Stimulated activated CD4-positive, alpha-beta T cell treated with anti-CD3 and anti-CD28 coated beads, Interleukin-12 subunit alpha, Interleukin-12 subunit beta, amount 100 ng/mL, for 4 hours (primary cell): ENCODE measurements at regions not wholly inside any gene's neighbourhood (a gene's known extent, or its start where the extent isn't known, plus 50 kb on each side); places are given as distances from the start of the nearest gene placed in this dataset.

Source experiments
- DNase-seq: peaks from one replicate; pipeline ENCODE4 v3.0.0-alpha.2; 2020

DNA sequence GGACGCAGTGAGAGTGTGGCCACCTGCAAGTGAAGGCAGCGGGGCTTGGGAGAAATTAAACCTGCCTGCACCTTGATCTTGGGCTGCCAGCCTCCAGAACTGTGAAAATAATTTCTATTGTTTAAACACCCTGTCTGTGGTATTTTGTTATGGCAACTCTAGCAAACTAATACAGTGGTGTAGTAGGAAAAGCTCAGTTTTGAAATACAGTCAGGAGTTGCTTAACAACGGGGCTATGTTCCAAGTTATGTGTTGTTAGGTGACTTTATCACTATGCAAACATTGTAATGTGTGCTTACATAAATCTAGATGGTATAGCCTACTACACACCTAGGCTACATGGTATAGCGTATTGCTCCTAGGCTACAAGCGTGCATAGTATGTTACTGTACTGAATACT, 93.4 kb upstream of the FN1 start:
- no peak for DNase-seq

DNA sequence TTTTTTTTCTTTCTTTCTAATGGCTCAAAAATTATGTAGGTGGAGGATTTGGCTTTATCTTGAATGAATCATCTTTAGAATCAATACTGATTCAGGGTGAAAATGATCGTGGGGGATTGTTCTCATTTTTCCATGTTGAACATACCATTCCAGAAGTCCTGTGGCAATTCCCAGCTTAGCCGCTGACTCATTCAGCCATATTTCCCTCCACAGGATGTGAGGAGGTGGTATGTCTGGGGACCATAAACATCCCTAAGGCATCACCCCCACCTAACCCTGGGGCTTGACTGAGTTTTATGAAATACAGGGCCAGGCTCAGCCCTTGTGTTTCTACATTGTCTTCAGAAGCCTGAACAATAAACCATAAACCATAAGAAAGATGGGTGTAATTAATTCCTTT, 92.7 kb upstream of the FN1 start:
- no peak for DNase-seq

DNA sequence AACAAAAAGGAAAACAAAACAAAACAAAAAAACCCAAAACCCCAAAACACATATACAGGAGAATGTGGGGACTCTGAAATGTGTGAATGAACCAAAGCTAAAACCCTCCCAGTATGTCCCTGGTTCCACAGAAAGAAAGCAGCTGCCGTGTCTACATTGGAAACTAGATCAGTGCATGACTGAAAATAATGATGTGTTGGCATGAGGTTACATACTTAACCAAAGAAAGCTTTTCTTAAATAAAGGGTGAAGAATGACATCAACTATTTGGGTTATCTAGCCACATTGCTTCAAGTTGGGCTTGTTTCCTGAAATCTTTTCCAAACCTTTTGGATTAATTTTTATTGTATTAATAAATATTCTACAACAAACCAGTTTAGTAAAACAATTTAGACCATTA, 91.9 kb upstream of the FN1 start:
- DNase-seq: no peak

DNA sequence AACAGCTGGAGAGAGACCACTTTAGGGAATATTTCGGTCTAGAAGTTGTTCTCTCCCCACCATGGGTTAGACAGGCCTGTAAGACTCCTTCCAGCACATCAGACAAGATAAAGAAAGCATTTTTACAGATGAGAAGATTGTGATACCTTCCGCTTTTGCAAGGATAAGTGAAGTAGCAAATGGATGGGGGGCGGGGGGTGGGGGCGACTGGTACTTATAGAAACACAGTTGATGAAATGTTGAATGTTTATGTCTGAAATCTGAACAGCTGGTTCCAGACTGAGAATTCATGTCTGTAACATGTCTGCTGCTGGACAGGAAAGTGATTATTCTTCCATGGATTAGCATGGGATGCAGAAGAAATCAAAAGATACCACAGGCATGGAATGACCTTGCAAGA, 90.5 kb upstream of the FN1 start:
- DNase-seq: no peak

DNA sequence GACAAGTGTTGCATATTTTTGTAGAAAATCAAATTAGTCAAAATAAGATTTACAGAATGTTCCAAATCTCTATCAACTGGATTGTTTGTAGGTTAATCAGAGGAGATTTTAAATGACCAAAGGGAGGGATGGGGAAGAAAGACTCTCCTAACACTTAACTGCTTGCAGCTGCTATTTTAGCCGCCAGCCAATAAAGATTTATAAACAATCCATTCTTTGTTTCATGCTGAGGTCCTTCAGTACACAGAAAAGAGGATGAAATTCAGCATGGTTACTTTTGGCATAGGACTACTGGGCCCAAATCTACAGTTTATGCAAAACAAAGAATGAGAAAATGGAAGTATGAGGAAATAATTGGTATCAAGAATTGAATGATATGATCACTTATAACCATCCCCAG, 86.4 kb upstream of the FN1 start:
- no peak for DNase-seq

DNA sequence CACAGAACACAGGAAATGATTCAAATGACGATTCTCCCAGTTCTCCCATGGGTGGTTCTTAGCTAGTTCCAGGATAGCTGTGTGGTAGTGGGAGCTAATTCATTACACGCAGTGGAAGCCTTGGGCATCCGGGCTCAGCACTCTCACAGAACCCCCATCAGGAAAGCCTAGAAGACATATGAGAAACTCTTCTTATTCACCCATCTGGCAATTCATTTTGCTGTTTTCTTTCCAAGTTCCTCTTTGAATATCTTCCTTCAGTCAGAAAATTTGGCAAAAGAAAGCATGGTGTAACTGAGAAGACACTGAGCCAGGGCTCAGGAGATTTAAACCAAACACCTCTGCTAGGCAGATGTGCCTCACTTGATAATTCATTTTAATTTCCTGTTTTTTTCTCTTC, 85.2 kb upstream of the FN1 start:
- no peak for DNase-seq

DNA sequence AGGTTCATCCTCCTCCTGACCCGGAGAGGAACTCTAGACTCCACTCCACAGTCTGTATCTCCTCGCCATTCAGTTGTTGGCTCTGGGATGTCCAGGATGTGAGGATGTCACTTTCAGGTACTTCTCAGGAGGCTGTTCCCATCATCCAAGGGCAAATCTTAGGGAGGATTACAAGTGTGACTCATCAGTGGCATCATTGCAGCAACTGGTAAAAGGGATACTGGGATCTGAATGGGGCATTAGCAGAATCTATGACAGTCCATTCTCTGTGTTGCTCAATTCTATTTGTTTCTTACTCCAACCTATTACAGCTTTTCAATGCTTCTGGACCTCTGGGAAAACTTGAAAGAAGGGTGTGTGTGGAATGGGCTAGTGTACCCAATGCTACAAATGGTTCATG, 81.5 kb upstream of the FN1 start:
- no peak for DNase-seq

DNA sequence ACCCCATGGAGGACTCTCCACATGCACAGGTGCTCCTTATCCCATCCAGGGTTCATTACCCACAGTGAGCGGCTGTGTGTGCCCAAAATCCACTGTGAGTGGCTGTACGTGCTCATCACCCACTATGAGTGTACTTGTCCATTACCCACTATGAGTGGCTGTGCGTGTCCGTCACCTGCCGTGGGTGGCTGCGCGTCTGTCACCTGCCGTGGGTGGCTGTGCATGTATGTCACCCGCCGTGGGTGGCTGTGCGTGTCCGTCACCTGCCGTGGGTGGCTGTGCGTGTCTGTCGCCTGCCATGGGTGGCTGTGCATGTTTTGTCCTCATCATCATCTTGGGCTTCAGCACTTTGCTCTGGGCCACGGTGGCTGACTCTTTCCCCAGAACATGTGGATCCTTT, 78.6 kb upstream of the FN1 start:
- no peak for DNase-seq

DNA sequence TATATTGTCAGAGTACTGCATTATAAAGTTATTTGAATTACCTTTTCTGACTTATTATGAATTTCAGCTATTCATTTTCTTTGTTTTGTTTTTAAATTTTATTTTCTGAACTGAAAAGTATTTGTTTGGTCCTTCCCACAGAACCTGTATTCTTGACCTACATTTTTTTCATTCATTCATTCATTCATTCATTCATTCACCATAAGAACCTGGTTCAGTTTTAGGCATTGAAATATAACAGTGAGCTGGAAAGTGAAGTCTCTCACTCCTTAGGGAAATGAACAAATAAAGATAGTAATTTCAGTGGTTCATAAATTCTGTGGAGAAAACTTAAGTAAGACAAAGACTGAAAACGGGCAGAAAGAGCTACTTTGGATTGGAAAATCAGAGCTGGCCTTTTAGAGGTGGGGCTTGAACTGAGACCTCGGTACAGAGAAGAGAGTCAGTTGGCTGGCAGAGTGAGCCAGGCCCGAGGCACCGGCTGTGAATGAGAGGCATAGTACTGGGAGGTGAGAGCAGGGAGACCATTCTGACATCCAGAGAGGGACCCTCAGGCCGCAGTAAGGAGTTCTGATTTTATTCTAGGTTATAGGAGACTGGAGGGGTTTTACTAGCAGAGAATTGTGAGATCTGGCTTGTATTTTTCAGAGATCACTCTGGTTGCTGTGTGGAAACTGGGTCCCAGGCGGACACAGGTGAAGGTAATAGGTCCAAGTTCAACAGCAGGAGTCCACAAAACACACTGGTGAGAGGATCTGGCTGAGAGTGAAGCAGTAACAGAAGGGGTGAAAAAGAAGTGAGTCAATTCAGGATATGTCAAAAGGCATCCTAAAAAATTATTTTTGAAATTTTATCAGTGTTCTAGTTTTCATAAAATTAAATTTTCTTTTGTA, 75.8 kb upstream of the FN1 start:
- DNase-seq: no peak

DNA sequence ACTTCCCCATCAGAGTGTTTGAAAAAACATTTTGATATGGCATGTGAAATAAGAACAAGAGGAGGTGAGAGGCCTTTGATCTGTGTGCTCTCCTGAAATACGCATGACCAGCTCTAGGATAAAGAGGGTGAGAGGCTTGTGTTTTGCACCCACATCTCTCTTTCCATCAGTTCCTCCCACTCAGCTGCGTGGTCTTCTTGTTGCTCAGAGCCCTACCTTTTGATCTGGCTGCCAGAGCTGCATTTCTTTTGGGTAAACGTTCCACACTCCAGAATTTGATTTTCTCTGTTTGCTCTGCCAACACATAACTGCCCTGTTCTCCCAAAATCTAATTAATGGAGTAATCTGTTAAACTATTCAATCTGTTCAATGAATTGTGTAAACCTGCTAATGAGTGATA, 72.0 kb upstream of the FN1 start:
- DNase-seq: no peak

DNA sequence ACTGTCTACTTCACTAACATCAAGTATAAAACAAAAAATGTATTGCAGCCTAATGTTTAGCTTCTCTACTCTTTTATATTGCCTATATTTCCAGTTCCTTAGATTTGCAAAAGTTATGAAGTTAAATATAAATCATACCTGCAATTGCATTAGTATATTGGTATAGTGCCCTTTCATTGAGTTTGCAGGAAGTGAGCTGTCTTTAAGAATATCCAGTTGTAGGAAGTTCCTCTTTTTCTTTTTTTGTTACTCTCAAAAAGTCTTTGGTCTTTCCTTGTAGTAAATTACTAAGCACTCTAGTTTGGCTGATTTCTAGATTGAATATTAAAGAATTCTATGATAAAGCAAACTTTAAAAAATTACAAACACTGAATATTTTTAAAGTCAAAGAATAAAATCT, 71.3 kb upstream of the FN1 start:
- DNase-seq: no peak

DNA sequence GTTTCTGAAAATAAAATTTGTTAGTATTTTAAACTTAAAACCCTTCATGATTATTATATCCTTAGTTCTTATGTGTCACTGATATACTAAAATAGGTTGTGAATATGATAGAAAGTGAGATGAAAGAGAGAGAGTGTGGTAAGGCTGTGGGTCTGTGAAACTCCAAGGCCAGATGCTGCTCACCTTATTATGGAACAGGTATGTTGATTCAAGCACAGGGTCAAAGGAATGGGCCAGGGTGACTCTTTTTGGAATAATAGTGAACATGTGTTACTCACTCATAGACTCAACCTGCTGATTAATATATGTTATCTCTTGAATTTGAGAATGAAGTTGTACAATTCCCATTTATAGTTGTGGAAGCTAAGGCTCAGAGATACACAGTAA, 70.7 kb upstream of the FN1 start:
- DNase-seq: no peak

DNA sequence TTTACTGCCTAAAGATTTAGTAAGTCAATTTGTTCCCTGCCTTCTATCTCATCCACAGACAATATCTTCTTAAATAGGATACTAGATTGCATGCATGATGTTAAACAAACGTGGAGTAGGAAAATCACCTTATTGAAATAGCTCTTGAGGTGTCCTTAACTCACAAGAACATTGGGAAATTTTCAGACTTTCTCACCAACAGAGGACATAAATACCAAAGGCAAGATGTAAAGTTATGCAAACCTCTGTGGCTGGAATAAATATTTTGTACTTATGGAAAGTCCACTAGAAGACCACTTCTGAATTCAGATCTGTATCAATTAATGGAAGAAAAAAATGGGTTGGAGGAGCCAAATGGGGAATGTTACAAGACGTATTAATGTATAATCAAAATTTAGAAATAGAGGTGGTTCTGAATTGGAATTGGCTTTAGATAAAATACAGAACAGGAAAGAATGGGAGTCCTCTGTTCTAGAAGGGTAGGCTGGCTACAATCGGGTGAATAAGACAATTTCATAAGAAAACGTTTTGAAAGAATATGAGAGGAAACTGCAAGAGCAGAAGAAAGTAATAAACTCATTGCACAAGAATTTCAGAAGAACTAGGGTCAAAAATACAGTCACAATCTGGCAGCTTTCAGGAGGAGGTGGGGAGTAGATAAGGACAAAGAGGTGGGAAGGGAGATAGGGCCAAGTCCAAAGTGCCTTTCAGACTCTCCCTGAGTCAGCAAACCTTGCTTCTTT, 69.3 kb upstream of the FN1 start:
- DNase-seq: no peak

DNA sequence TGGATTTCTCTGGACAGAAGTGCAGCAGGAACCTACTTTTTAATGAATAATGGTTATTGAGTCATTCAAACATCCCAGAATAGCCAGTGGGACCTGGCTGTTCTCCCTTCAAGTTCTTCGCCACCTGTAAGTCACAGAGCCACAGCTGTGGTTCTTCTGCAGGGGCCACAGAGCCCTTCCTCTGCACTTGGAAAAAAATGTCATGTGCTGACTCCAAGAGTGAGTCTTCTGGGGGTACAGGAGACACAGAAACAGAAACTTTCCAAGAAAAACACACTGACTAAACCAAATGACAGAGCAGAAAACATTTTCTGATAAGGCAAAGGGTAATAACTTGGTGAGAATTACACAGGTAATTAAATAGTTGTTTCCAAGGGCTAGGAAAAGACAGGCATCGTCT, 68.7 kb upstream of the FN1 start:
- DNase-seq: no peak

DNA sequence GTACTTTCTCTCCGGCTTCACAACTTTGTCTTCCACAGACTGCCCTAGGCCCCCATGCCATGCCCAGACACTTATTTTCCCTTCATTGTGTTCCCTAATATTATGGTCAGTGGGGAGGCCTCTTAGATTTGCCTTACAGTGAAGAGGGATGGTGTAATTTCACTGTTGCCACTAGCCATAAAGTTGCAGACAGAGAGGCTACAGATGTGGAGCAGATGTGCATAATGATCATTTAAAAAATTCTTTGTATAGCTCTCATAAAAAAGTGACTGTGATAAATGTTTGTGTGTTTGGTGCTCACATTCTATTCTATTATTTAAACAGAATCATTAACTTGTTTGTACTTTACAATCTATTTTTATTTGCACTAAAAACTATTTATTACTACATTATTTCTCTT, 67.5 kb upstream of the FN1 start:
- DNase-seq: no peak

DNA sequence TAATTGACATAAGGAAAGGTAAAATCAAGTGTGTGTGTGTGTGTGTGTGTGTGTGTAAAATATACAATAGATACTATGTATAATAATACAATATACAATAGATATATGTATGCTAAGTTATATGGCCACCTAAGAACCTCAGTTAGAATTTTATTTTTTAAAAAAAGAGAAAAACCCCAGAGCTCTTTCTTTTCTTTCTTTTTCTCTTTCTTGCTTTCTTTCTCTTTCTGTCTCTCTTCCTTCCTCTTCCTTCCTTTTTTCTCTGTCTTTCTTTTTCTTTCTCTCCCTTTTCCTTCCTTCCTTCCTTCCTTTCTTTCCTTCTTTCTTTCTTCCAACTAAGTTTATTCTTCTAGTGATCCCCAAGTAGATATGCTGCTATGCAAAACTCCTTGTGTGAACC, 64.6 kb upstream of the FN1 start:
- DNase-seq: no peak

DNA sequence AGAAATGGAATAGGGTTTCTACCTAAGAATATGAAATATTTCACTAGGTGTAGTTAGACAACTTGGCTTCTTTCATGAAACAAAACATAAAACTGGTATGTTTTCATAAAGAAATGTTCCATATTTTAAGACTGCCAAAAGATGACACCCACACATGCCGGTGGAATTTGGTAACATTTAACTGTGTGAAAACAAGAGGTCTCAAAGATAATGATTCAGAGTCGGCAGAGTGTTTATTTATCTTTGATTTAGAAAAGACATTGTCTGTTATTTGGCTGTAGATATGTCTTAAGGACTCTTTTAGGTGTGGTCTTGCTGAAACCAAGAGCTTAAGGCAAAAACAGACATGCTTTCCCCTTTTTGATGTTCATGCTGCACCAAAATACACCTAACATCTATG, 63.5 kb upstream of the FN1 start:
- DNase-seq: no peak

DNA sequence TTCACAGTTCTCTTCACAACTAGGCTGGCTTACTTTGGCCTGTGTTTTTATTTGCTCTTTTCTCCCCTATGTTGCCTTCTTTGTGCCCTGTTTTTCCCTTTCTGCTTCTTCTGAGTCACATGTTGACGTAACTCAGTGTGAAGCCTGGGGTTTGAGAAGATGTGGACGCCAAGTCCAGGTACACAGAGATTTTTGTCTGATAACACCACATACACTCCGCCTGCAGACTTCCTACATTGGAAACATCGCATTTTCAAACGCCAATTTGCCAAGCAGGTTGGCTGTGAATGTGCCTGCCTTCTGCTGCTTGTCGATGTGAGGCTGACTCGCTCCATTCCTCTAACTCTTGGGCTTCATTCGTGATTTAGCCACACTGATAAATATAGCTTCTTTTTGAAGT, 62.6 kb upstream of the FN1 start:
- no peak for DNase-seq

DNA sequence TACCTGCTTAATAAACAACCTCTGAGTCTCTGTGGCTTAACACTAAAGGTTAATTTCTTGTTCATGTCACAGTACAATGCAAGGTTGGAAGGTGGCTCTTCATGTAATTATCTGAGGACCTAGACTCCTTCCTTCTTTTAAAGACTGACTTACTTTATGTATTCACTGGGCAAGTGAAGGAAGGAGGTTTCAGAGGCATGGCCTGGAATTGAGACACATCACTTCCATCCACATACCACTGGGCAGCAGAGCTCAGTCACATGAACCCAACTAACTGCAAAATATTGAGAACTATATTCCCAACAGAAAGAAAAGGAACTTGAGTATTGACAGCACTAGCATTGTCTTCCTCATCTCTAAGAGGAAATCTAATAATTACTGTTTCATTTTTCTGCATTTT, 57.5 kb upstream of the FN1 start:
- DNase-seq: no peak

DNA sequence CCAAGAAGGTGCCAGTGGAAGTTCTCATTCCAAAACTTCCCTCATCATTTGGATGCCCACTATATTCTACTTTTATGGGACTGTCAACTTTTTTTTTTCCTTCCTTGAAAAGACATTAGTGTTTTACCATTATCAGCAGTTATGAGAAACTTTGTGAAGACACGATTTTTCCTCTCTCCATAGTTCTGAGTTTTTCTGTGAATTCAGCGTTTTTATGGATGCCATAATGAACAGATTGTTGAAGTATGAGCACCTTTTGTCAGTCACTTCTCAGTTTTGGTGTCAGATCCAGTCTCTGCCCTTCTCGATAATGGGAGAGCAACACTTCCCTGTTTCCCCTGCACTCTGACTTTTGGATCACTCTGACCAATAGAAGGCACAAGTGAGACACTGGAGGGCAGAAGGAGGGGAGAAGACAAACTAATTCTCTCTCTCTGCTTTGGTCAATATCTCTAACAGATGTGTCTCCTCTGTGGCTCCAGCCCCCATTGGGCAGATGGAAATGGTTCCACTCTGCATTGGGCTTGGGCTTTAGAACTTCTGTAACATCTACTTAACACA, 53.5 kb upstream of the FN1 start:
- DNase-seq: no peak

DNA sequence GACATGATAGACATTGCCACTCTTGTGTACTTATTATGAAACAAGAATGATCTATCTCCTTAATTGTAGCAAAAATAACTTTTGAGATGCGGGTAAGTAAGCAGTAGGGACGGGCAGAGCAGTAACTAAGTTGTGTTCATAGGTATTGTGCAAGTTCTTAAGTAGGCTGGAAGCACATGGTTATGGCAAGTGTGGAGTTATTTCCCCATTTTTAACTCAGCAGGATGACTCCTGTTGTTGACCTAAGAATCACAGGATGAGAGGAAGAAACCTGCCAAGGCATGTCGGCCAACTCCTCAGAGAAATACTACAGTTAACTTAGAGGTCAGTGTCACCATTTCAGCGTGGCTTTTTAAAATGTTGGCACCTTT, 51.1 kb upstream of the FN1 start:
- no peak for DNase-seq

DNA sequence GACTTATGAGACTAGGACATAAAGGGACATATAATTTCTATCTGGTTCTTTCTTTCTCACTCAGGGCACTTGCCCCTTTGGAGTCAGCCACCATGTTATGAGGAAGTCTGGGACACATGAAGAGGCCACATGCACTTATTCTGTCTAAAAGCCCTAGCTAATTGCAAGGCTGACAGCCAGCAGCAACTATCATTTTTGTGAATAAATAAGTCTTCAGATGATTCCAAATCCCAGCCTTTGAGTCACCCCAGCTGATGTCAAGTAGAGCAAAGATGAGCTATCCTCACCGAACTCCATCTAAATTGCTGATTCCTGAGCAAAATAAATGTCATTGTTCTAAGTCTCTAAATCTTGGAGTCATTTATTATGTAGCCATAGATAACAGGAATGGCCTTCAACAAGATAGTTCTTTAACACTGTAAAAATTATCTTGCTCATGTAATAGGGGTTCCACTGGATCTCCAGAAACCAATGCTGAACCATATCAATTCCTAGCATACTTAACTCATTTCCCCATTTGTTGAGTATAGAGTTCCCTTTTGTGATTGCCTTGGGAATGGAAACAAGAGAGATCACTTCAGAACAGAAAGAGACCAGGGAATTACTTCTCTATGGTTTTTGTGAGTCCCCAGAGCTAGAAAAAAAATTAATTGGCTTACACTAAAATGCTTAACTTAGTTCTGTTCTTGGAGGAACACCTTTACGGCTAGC, 50.6 kb upstream of the FN1 start:
- DNase-seq: no peak
